GM23338 (cell line): ENCODE measurements at regions not wholly inside any gene's neighbourhood (a gene's known extent, or its start where the extent isn't known, plus 50 kb on each side); places are given as distances from the start of the nearest gene placed in this dataset.

Experiments used
- ATAC-seq: fragments of 200-7000 bp; cut with Tn5 transposase; 3 replicates; pipeline ENCODE4 v1.9.1; 2020
- DNase-seq: peaks from one replicate; pipeline ENCODE4 v3.0.0-alpha.2; 2015; ENCODE audit warnings: low spot score
- H2AFZ ChIP-seq: fragments of 200-600 bp; sonication (generic); 2 replicates; pipeline ENCODE4 v1.8.0; 2016; ENCODE audit warnings: antibody characterized with exemption, mild to moderate bottlenecking, moderate library complexity
- H3F3A ChIP-seq: fragments of 200-600 bp; sonication (generic); replicated peaks from 2 replicates; pipeline ENCODE4 v1.8.0; 2017; ENCODE audit warnings: antibody characterized with exemption, mixed run types, low read depth
- H3K27ac ChIP-seq: fragments of 200-600 bp; sonication (generic); 2 replicates; pipeline ENCODE4 v1.6.1; 2016; ENCODE audit warnings: low read depth
- H3K27me3 ChIP-seq: fragments of 200-600 bp; sonication (generic); 2 replicates; pipeline ENCODE4 v1.8.0; 2016; ENCODE audit warnings: mild to moderate bottlenecking, mixed run types, moderate library complexity; ENCODE audit not compliant: insufficient read depth
- H3K36me3 ChIP-seq: fragments of 200-600 bp; sonication (generic); 2 replicates; pipeline ENCODE4 v1.8.0; 2016; ENCODE audit warnings: mild to moderate bottlenecking; ENCODE audit not compliant: insufficient read depth
- H3K4me1 ChIP-seq: fragments of 200-600 bp; sonication (generic); 2 replicates; pipeline ENCODE4 v1.8.0; 2016; ENCODE audit warnings: mild to moderate bottlenecking, moderate library complexity; ENCODE audit not compliant: insufficient read depth
- H3K4me2 ChIP-seq: fragments of 200-600 bp; sonication (generic); 2 replicates; pipeline ENCODE4 v1.7.1; 2017; ENCODE audit warnings: mixed run types
- H3K4me3 ChIP-seq: fragments of 200-600 bp; sonication (generic); 2 replicates; pipeline ENCODE4 v1.6.1; 2016; ENCODE audit warnings: mixed run types
- H3K79me2 ChIP-seq: fragments of 200-600 bp; sonication (generic); replicated peaks from 2 replicates; pipeline ENCODE4 v1.8.0; 2017; ENCODE audit warnings: mild to moderate bottlenecking; ENCODE audit not compliant: insufficient read depth
- H3K9me2 ChIP-seq: fragments of 200-600 bp; sonication (generic); 2 replicates; pipeline ENCODE4 v1.8.0; 2017; ENCODE audit not compliant: insufficient read depth
- H4K20me1 ChIP-seq: fragments of 200-600 bp; sonication (generic); replicated peaks from 2 replicates; pipeline ENCODE4 v1.8.0; 2017; ENCODE audit warnings: mild to moderate bottlenecking; ENCODE audit not compliant: insufficient read depth
- H3K27ac Mint-ChIP-seq: 2 replicates; pipeline ENCODE4 v1.8.0; 2020; ENCODE audit warnings: inconsistent platforms, mild to moderate bottlenecking, moderate library complexity, mixed read lengths
- H3K27me3 Mint-ChIP-seq: 3 replicates; pipeline ENCODE4 v1.8.0; 2022; ENCODE audit warnings: low read depth, mild to moderate bottlenecking, moderate library complexity, mixed read lengths, inconsistent platforms; ENCODE audit not compliant: insufficient read depth, poor library complexity
- H3K36me3 Mint-ChIP-seq: 3 replicates; pipeline ENCODE4 v1.8.0; 2021; ENCODE audit warnings: low read depth, mild to moderate bottlenecking, inconsistent platforms, moderate library complexity, mixed read lengths
- H3K4me1 Mint-ChIP-seq: 3 replicates; pipeline ENCODE4 v1.8.0; 2020; ENCODE audit warnings: mild to moderate bottlenecking, inconsistent platforms, mixed read lengths
- H3K4me3 Mint-ChIP-seq: 3 replicates; pipeline ENCODE4 v1.8.0; 2021; ENCODE audit warnings: moderate library complexity, mild to moderate bottlenecking, inconsistent platforms, mixed read lengths
- H3K9me3 Mint-ChIP-seq: 3 replicates; pipeline ENCODE4 v1.8.0; 2020; ENCODE audit warnings: moderate library complexity, mild to moderate bottlenecking, inconsistent platforms, mixed read lengths
- CREB1 ChIP-seq: fragments of 250-450 bp; sonication (Bioruptor Pico); IDR thresholded peaks from 2 replicates; pipeline ENCODE4 v1.5.0; 2020; ENCODE audit warnings: low read depth, mild to moderate bottlenecking, moderate library complexity
- EZH2 ChIP-seq: fragments of 200-600 bp; sonication (generic); IDR thresholded peaks from one replicate; pipeline ENCODE4 v1.8.0; 2017; ENCODE audit warnings: antibody characterized with exemption, mild to moderate bottlenecking, low read depth; ENCODE audit not compliant: unreplicated experiment
- EZH2phosphoT487 ChIP-seq: fragments of 200-600 bp; sonication (generic); IDR thresholded peaks from one replicate; pipeline ENCODE4 v1.8.1; 2018; ENCODE audit warnings: antibody characterized with exemption; ENCODE audit not compliant: unreplicated experiment
- JUNB ChIP-seq: IDR thresholded peaks from one replicate; pipeline ENCODE4 v1.6.1; 2016; ENCODE audit warnings: antibody characterized with exemption; ENCODE audit not compliant: unreplicated experiment
- NANOG ChIP-seq: IDR thresholded peaks from 2 replicates; pipeline ENCODE4 v1.6.1; 2016; ENCODE audit warnings: antibody characterized with exemption, borderline replicate concordance
- POLR2AphosphoS5 ChIP-seq: IDR thresholded peaks from 2 replicates; pipeline ENCODE4 v1.6.1; 2016; ENCODE audit warnings: antibody characterized with exemption, low read depth
- STAT1 ChIP-seq: IDR thresholded peaks from one replicate; pipeline ENCODE4 v1.6.1; 2016; ENCODE audit warnings: antibody characterized with exemption; ENCODE audit not compliant: unreplicated experiment
- ZNF114 ChIP-seq: fragments of 250-450 bp; sonication (Bioruptor Pico); IDR thresholded peaks from 2 replicates; pipeline ENCODE4 v1.5.0; 2020; ENCODE audit warnings: mild to moderate bottlenecking, moderate library complexity
- TF ChIP-seq, protein P1 (sequence below): IDR thresholded peaks from one replicate; pipeline ENCODE4 v1.6.1; 2018; ENCODE audit warnings: antibody characterized with exemption; ENCODE audit not compliant: unreplicated experiment
- TF ChIP-seq, protein P2 (sequence below), 2 experiments: fragments of 200-600 bp in 1 of 2; sonication (generic) in 1 of 2; conservative IDR thresholded peaks; 2 replicates each; pipeline versions ENCODE4 v1.5.1 to v1.6.1; 2016 to 2017; ENCODE audit warnings: antibody characterized with exemption in 2 of 2, low read depth in 2 of 2, mild to moderate bottlenecking in 2 of 2, moderate library complexity in 1 of 2
- TF ChIP-seq, protein P3 (sequence below): IDR thresholded peaks from 2 replicates; pipeline ENCODE4 v1.6.1; 2016; ENCODE audit warnings: antibody characterized with exemption

DNA sequence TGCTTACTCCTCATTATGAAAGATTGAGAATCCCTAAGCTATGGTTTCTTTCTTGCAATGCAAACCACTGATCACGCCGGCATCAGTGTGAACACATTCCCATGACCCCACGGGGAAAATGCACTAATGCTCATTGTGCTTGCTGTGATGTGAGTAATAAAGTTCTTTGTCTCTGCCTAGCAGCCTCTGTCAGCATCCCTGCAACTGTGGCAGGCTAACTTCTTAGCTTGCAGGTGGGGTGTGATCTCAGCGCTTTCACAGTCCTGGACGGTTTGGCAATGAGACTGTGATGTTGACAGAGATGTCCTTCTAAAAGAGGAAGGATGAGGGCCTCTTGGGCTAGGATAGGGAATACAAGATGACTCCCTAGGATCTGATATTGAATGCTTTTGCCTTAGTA, 1218.7 kb downstream of the EFNA5 start:
- DNase-seq (no peak), ATAC-seq (no peak)
- H3K36me3 Mint-ChIP-seq, result no peaks in the 10 kb centered on the region
- H3F3A ChIP-seq, result no peaks in the 10 kb centered on the region
- H3K9me3 Mint-ChIP-seq, result no peaks in the 10 kb centered on the region
- H3K9me2 ChIP-seq, result no peaks in the 10 kb centered on the region
- peaks cover 10% of the 10 kb centered on the region; the same call in 2 of the 3 replicates for H3K4me1 Mint-ChIP-seq
- no peaks in the 10 kb centered on the region for H3K79me2 ChIP-seq
- H3K4me2 ChIP-seq, result no peak overlapping the region
- no peak for TF ChIP-seq JUNB
- no peaks in the 10 kb centered on the region for H3K27me3 ChIP-seq
- H3K4me1 ChIP-seq, result no peaks in the 10 kb centered on the region
- no peak overlapping the region for H3K4me3 Mint-ChIP-seq
- no peak overlapping the region for H3K27ac ChIP-seq
- no peak overlapping the region for H3K27ac Mint-ChIP-seq
- no peaks in the 10 kb centered on the region; the same call in 1 of the 2 replicates for H3K36me3 ChIP-seq
- no peak overlapping the region for H3K4me3 ChIP-seq
- no peaks in the 10 kb centered on the region for H4K20me1 ChIP-seq
- H2AFZ ChIP-seq, result 0 out of 2 replicates have a peak overlapping the region, but pooled peaks have one; percentile 28
- H3K27me3 Mint-ChIP-seq, result no peaks in the 10 kb centered on the region

DNA sequence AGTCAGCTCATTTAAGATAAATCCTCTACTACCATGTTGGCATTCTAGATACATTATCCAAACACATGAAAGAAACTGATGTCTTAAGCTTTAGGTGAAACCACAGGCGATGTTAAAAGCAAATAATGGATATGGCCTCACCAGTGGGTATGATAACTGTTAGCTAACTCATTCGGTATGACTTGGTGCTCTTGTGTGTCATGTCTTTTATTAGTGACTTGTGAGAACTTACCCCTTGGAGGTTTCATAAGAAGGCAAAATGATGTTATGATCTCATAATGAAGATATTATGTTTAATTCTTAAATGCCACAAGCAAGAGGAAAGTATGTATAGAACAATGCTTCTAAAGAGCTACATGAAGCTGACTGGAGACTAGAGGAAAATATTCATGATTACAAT, 1227.0 kb downstream of the EFNA5 start:
- Mint-ChIP-seq H3K4me3 (no peak overlapping the region), H3K9me3 (no peaks in the 10 kb centered on the region), H3K36me3 (no peaks in the 10 kb centered on the region), H3K27me3 (no peaks in the 10 kb centered on the region), H3K4me1 (no peaks in the 10 kb centered on the region), H3K27ac (no peak overlapping the region)
- Histone ChIP-seq H3K27me3 (no peaks in the 10 kb centered on the region), H3K79me2 (no peaks in the 10 kb centered on the region), H3K4me2 (no peak overlapping the region), H3K9me2 (no peaks in the 10 kb centered on the region), H3K27ac (no peak overlapping the region), H3F3A (no peaks in the 10 kb centered on the region), H3K4me3 (no peak overlapping the region), H2AFZ (no peak overlapping the region), H3K36me3 (no peaks in the 10 kb centered on the region; the same call in 1 of the 2 replicates), H4K20me1 (no peaks in the 10 kb centered on the region), H3K4me1 (no peaks in the 10 kb centered on the region)
- ATAC-seq (no peak), DNase-seq (no peak)
- TF ChIP-seq ZNF114, result no peak
- no peak for TF ChIP-seq CREB1 (CRISPR knock-in tag)
- TF ChIP-seq, protein P1, sequence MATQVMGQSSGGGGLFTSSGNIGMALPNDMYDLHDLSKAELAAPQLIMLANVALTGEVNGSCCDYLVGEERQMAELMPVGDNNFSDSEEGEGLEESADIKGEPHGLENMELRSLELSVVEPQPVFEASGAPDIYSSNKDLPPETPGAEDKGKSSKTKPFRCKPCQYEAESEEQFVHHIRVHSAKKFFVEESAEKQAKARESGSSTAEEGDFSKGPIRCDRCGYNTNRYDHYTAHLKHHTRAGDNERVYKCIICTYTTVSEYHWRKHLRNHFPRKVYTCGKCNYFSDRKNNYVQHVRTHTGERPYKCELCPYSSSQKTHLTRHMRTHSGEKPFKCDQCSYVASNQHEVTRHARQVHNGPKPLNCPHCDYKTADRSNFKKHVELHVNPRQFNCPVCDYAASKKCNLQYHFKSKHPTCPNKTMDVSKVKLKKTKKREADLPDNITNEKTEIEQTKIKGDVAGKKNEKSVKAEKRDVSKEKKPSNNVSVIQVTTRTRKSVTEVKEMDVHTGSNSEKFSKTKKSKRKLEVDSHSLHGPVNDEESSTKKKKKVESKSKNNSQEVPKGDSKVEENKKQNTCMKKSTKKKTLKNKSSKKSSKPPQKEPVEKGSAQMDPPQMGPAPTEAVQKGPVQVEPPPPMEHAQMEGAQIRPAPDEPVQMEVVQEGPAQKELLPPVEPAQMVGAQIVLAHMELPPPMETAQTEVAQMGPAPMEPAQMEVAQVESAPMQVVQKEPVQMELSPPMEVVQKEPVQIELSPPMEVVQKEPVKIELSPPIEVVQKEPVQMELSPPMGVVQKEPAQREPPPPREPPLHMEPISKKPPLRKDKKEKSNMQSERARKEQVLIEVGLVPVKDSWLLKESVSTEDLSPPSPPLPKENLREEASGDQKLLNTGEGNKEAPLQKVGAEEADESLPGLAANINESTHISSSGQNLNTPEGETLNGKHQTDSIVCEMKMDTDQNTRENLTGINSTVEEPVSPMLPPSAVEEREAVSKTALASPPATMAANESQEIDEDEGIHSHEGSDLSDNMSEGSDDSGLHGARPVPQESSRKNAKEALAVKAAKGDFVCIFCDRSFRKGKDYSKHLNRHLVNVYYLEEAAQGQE, result no peak
- TF ChIP-seq STAT1, result no peak
- TF ChIP-seq, protein P2, sequence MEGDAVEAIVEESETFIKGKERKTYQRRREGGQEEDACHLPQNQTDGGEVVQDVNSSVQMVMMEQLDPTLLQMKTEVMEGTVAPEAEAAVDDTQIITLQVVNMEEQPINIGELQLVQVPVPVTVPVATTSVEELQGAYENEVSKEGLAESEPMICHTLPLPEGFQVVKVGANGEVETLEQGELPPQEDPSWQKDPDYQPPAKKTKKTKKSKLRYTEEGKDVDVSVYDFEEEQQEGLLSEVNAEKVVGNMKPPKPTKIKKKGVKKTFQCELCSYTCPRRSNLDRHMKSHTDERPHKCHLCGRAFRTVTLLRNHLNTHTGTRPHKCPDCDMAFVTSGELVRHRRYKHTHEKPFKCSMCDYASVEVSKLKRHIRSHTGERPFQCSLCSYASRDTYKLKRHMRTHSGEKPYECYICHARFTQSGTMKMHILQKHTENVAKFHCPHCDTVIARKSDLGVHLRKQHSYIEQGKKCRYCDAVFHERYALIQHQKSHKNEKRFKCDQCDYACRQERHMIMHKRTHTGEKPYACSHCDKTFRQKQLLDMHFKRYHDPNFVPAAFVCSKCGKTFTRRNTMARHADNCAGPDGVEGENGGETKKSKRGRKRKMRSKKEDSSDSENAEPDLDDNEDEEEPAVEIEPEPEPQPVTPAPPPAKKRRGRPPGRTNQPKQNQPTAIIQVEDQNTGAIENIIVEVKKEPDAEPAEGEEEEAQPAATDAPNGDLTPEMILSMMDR (conservative IDR thresholded peaks at IDR 0.05; ENCODE audit: low read depth in 2 of 2), result no peak
- TF ChIP-seq POLR2AphosphoS5, result no peak
- TF ChIP-seq EZH2phosphoT487, result no peak
- TF ChIP-seq EZH2, result no peak
- TF ChIP-seq, protein P3, sequence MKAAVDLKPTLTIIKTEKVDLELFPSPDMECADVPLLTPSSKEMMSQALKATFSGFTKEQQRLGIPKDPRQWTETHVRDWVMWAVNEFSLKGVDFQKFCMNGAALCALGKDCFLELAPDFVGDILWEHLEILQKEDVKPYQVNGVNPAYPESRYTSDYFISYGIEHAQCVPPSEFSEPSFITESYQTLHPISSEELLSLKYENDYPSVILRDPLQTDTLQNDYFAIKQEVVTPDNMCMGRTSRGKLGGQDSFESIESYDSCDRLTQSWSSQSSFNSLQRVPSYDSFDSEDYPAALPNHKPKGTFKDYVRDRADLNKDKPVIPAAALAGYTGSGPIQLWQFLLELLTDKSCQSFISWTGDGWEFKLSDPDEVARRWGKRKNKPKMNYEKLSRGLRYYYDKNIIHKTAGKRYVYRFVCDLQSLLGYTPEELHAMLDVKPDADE, result no peak
- no peak for TF ChIP-seq NANOG
- no peak for TF ChIP-seq JUNB
